GM18861 (cell line): ENCODE measurements at regions not wholly inside any gene's neighbourhood (a gene's known extent, or its start where the extent isn't known, plus 50 kb on each side); places are given as distances from the start of the nearest gene placed in this dataset.
"Not testable (repeated sequence)": the region's sequence is repeated elsewhere in the genome, so short reads cannot be mapped to it uniquely, and the experiment has no call there.

Experiments
- ATAC-seq: cut with Tn5 transposase; IDR thresholded peaks from one replicate; pipeline ENCODE4 v1.9.1; 2021; ENCODE audit not compliant: unreplicated experiment

- no peak for ATAC-seq
These were observed 52.7 kb upstream of the LARP1 start for GRCh38 chr5:154702477-154702876.

GRCh38 chr5:154701725-154702124 is 53.5 kb upstream of the LARP1 start:
- ATAC-seq, result not testable (repeated sequence)

- no peak for ATAC-seq
These were observed 54.0 kb upstream of the LARP1 start for GRCh38 chr5:154701181-154701580.

- not testable (repeated sequence) for ATAC-seq
These were observed 54.8 kb upstream of the LARP1 start for GRCh38 chr5:154700289-154700928.

- no peak for ATAC-seq
These were observed 56.4 kb upstream of the LARP1 start for GRCh38 chr5:154698763-154699162.

GRCh38 chr5:154697371-154697770 is 57.8 kb upstream of the LARP1 start:
- ATAC-seq, result no peak

- ATAC-seq, result no peak
These were observed 58.3 kb upstream of the LARP1 start for GRCh38 chr5:154696891-154697290.

GRCh38 chr5:154694159-154694558 is 61.0 kb upstream of the LARP1 start:
- no peak for ATAC-seq

- no peak for ATAC-seq
These were observed 64.7 kb upstream of the LARP1 start for GRCh38 chr5:154690488-154690887.

GRCh38 chr5:154686490-154686889 is 68.7 kb upstream of the LARP1 start:
- no peak for ATAC-seq

- ATAC-seq, result peak; percentile 62
These were observed 71.9 kb upstream of the LARP1 start for GRCh38 chr5:154683101-154683880.

GRCh38 chr5:154679501-154679900 is 75.7 kb upstream of the LARP1 start:
- ATAC-seq, result no peak

GRCh38 chr5:154677921-154678320 is 77.3 kb upstream of the LARP1 start:
- ATAC-seq, result no peak

GRCh38 chr5:154676508-154676907 is 78.7 kb upstream of the LARP1 start:
- no peak for ATAC-seq

- ATAC-seq, result no peak
These were observed 81.1 kb upstream of the LARP1 start for GRCh38 chr5:154674029-154674428.

GRCh38 chr5:154673506-154673905 is 81.7 kb upstream of the LARP1 start:
- ATAC-seq, result no peak

- not testable (repeated sequence) for ATAC-seq
These were observed 85.3 kb upstream of the LARP1 start for GRCh38 chr5:154669913-154670312.

GRCh38 chr5:154669402-154669801 is 85.8 kb upstream of the LARP1 start:
- no peak for ATAC-seq

GRCh38 chr5:154664869-154665268 is 90.3 kb upstream of the LARP1 start:
- no peak for ATAC-seq

GRCh38 chr5:154663424-154663823 is 91.8 kb upstream of the LARP1 start:
- no peak for ATAC-seq

GRCh38 chr5:154654486-154655371 is 100.4 kb upstream of the LARP1 start:
- ATAC-seq, result no peak
